Stimulated activated CD4-positive, alpha-beta T cell treated with anti-CD3 and anti-CD28 coated beads, TNF-alpha, amount 100 ng/mL, for 24 hours (primary cell): ENCODE measurements at regions not wholly inside any gene's neighbourhood (a gene's known extent, or its start where the extent isn't known, plus 50 kb on each side); places are given as distances from the start of the nearest gene placed in this dataset.

Experiments used
- DNase-seq, 3 experiments: peaks; one replicate each; pipeline ENCODE4 v3.0.0-alpha.2; 2020; ENCODE audit warnings: low read depth in 3 of 3

GRCh38 chr7:41133690-41134299 is 569.1 kb downstream of the INHBA start:
- DNase-seq: no peak

GRCh38 chr7:41131956-41132355 is 570.9 kb downstream of the INHBA start:
- no peak for DNase-seq

GRCh38 chr7:41130561-41131236 is 572.2 kb downstream of the INHBA start:
- DNase-seq: no peak

- DNase-seq: no peak
Observed at GRCh38 chr7:41130086-41130485, 572.8 kb downstream of the INHBA start.

GRCh38 chr7:41125343-41125742 is 577.5 kb downstream of the INHBA start:
- DNase-seq: no peak

GRCh38 chr7:41122256-41122987 is 580.5 kb downstream of the INHBA start:
- DNase-seq: no peak

GRCh38 chr7:41121228-41121627 is 581.7 kb downstream of the INHBA start:
- DNase-seq: no peak

- DNase-seq: no peak
Observed at GRCh38 chr7:41118486-41118885, 584.4 kb downstream of the INHBA start.

- no peak for DNase-seq
Observed at GRCh38 chr7:41117431-41117830, 585.5 kb downstream of the INHBA start.

GRCh38 chr7:41116817-41117216 is 586.1 kb downstream of the INHBA start:
- DNase-seq: no peak

GRCh38 chr7:41116337-41116736 is 586.6 kb downstream of the INHBA start:
- no peak for DNase-seq

GRCh38 chr7:41114691-41115090 is 588.2 kb downstream of the INHBA start:
- DNase-seq: no peak

GRCh38 chr7:41114131-41114530 is 588.8 kb downstream of the INHBA start:
- DNase-seq: no peak

GRCh38 chr7:41113719-41114118 is 589.2 kb downstream of the INHBA start:
- DNase-seq: no peak

GRCh38 chr7:41110186-41110585 is 592.7 kb downstream of the INHBA start:
- no peak for DNase-seq

GRCh38 chr7:41108821-41109220 is 594.1 kb downstream of the INHBA start:
- no peak for DNase-seq

- DNase-seq: no peak
Observed at GRCh38 chr7:41107938-41108448, 594.9 kb downstream of the INHBA start.

GRCh38 chr7:41107330-41107937 is 595.5 kb downstream of the INHBA start:
- no peak for DNase-seq

- DNase-seq: no peak
Observed at GRCh38 chr7:41104631-41105030, 598.3 kb downstream of the INHBA start.

- DNase-seq: no peak
Observed at GRCh38 chr7:41103331-41103730, 599.6 kb downstream of the INHBA start.

- no peak for DNase-seq
Observed at GRCh38 chr7:41098846-41099245, 604.0 kb downstream of the INHBA start.

- no peak for DNase-seq
Observed at GRCh38 chr7:41098402-41098801, 604.5 kb downstream of the INHBA start.
